Adrenal gland (tissue), 5 donors: ENCODE measurements at regions not wholly inside any gene's neighbourhood (a gene's known extent, or its start where the extent isn't known, plus 50 kb on each side); places are given as distances from the start of the nearest gene placed in this dataset.

Experiments used
- POLR2A ChIP-seq, 2 donors: fragments of 450-650 bp; IDR thresholded peaks; one replicate each; pipeline ENCODE4 v1.6.1; 2017; ENCODE audit warnings: antibody characterized with exemption in 2 of 2, mild to moderate bottlenecking in 2 of 2, moderate library complexity in 1 of 2
- TF ChIP-seq, protein P1 (sequence below), 6 experiments: fragments of 450-650 bp in 4 of 6; fragments of 200-600 bp in 2 of 6; sonication (generic) in 1 of 6; IDR thresholded peaks; 1 replicate in 5 of 6; 2 replicates in 1 of 6; pipeline versions ENCODE4 v1.5.1 to v1.8.0; 2016 to 2021; ENCODE audit warnings: antibody characterized with exemption in 6 of 6, mild to moderate bottlenecking in 2 of 6, moderate library complexity in 1 of 6
- donor health status: DM: no; HTN: no; CAD: no.

DNA sequence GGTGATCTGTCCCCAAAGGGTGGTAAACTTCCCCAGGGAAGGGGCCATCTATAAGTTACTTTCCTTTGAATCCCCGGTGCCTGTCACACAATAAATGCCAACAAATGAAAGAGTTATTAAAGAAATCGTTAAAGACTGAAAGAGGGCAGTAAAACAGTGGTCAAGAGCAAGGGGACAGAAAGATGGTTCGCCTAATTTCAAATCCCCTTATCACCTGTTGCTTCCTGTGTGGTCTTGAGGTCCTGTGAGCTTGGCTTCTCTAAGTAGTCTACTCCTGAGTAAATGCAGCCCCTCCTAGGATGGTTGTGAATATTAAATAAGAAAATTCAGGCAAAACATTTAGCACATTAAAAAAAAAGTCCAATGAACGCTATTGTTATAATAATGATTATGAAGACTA lies 225.7 kb upstream of the ADAMTS9 start:
- TF ChIP-seq, protein P1, sequence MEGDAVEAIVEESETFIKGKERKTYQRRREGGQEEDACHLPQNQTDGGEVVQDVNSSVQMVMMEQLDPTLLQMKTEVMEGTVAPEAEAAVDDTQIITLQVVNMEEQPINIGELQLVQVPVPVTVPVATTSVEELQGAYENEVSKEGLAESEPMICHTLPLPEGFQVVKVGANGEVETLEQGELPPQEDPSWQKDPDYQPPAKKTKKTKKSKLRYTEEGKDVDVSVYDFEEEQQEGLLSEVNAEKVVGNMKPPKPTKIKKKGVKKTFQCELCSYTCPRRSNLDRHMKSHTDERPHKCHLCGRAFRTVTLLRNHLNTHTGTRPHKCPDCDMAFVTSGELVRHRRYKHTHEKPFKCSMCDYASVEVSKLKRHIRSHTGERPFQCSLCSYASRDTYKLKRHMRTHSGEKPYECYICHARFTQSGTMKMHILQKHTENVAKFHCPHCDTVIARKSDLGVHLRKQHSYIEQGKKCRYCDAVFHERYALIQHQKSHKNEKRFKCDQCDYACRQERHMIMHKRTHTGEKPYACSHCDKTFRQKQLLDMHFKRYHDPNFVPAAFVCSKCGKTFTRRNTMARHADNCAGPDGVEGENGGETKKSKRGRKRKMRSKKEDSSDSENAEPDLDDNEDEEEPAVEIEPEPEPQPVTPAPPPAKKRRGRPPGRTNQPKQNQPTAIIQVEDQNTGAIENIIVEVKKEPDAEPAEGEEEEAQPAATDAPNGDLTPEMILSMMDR (IDR thresholded peaks at IDR 0.05): no peak
- no peak for TF ChIP-seq POLR2A (IDR thresholded peaks at IDR 0.05)
